Astrocyte (in vitro differentiated cells and primary cell): ENCODE measurements at regions not wholly inside any gene's neighbourhood (a gene's known extent, or its start where the extent isn't known, plus 50 kb on each side); places are given as distances from the start of the nearest gene placed in this dataset.

Source experiments
- DNase-seq: peaks from one replicate; pipeline ENCODE4 v3.0.0-alpha.2; 2010; ENCODE audit warnings: low read depth
- FAIRE-seq: peaks from 2 replicates; lab custom pipeline; 2011; peaks lifted over from hg19 to GRCh38; lab: Jason Lieb, UNC
- H2AFZ ChIP-seq: 2 replicates; pipeline ENCODE4 v1.6.0; 2012; ENCODE audit warnings: low read depth, low read length, inconsistent platforms
- H3K27ac ChIP-seq: 2 replicates; pipeline ENCODE4 v1.5.1; 2011; ENCODE audit warnings: low read depth, low read length, inconsistent platforms
- H3K27me3 ChIP-seq: 2 replicates; pipeline ENCODE4 v1.6.0; 2011; ENCODE audit warnings: low read length, inconsistent platforms; ENCODE audit not compliant: insufficient read depth
- H3K36me3 ChIP-seq: 2 replicates; pipeline ENCODE4 v1.5.1; 2011; ENCODE audit warnings: low read length, inconsistent platforms; ENCODE audit not compliant: insufficient read depth
- H3K4me1 ChIP-seq: 2 replicates; pipeline ENCODE4 v1.5.1; 2011; ENCODE audit warnings: low read length, inconsistent platforms; ENCODE audit not compliant: insufficient read depth
- H3K4me2 ChIP-seq: 2 replicates; pipeline ENCODE4 v1.6.0; 2012; ENCODE audit warnings: low read length, inconsistent platforms
- H3K4me3 ChIP-seq: 2 replicates; pipeline ENCODE4 v1.5.1; 2011; ENCODE audit warnings: low read depth, mild to moderate bottlenecking, low read length, inconsistent platforms; ENCODE audit not compliant: insufficient read depth
- H3K79me2 ChIP-seq: 2 replicates; pipeline ENCODE4 v1.6.0; 2012; ENCODE audit warnings: mild to moderate bottlenecking, low read length, inconsistent platforms; ENCODE audit not compliant: insufficient read depth
- H3K9ac ChIP-seq: 2 replicates; pipeline ENCODE4 v1.6.0; 2012; ENCODE audit warnings: mild to moderate bottlenecking, low read length, inconsistent platforms
- H3K9me3 ChIP-seq: 2 replicates; pipeline ENCODE4 v1.5.1; 2012; ENCODE audit warnings: low read depth, mild to moderate bottlenecking, low read length, inconsistent platforms; ENCODE audit not compliant: insufficient read depth
- H4K20me1 ChIP-seq: 2 replicates; pipeline ENCODE4 v1.6.0; 2012; ENCODE audit warnings: low read length, inconsistent platforms; ENCODE audit not compliant: insufficient read depth
- H3K27ac Mint-ChIP-seq: one replicate; pipeline ENCODE4 v1.8.0; 2021; ENCODE audit warnings: mild to moderate bottlenecking, mixed read lengths; ENCODE audit not compliant: unreplicated experiment
- H3K27me3 Mint-ChIP-seq: one replicate; pipeline ENCODE4 v1.8.0; 2021; ENCODE audit warnings: low read depth, mixed read lengths; ENCODE audit not compliant: unreplicated experiment
- H3K36me3 Mint-ChIP-seq: one replicate; pipeline ENCODE4 v1.8.0; 2021; ENCODE audit warnings: low read depth, mixed read lengths; ENCODE audit not compliant: unreplicated experiment
- H3K4me1 Mint-ChIP-seq: one replicate; pipeline ENCODE4 v1.8.0; 2021; ENCODE audit warnings: low read depth, mixed read lengths; ENCODE audit not compliant: unreplicated experiment
- H3K4me3 Mint-ChIP-seq: one replicate; pipeline ENCODE4 v1.8.0; 2021; ENCODE audit warnings: mild to moderate bottlenecking, moderate library complexity, mixed read lengths; ENCODE audit not compliant: unreplicated experiment
- H3K9me3 Mint-ChIP-seq: one replicate; pipeline ENCODE4 v1.8.0; 2021; ENCODE audit warnings: mild to moderate bottlenecking, mixed read lengths; ENCODE audit not compliant: unreplicated experiment
- EZH2 ChIP-seq: IDR thresholded peaks from 2 replicates; pipeline ENCODE4 v1.6.1; 2012; ENCODE audit warnings: mild to moderate bottlenecking, low read length, inconsistent platforms; ENCODE audit not compliant: insufficient read depth
- TF ChIP-seq, protein P1 (sequence below): IDR thresholded peaks from 2 replicates; pipeline ENCODE4 v1.5.1; 2011; ENCODE audit warnings: low read depth, mild to moderate bottlenecking, inconsistent platforms, low read length, moderate library complexity; ENCODE audit not compliant: insufficient read depth

- Histone ChIP-seq H2AFZ (no peak overlapping the region), H3K27me3 (peaks cover 33% of the 10 kb centered on the region), H3K9me3 (no peaks in the 10 kb centered on the region), H3K4me1 (no peaks in the 10 kb centered on the region), H3K79me2 (no peaks in the 10 kb centered on the region), H3K27ac (no peak overlapping the region), H3K36me3 (no peaks in the 10 kb centered on the region), H3K9ac (no peak overlapping the region), H4K20me1 (no peaks in the 10 kb centered on the region), H3K4me3 (no peak overlapping the region), H3K4me2 (no peak overlapping the region)
- no peak overlapping the region for H3K27ac Mint-ChIP-seq
- no peaks in the 10 kb centered on the region for H3K4me1 Mint-ChIP-seq
- peaks cover 2% of the 10 kb centered on the region for H3K9me3 Mint-ChIP-seq
- no peak for DNase-seq
- TF ChIP-seq EZH2 = no peak
- TF ChIP-seq, protein P1, sequence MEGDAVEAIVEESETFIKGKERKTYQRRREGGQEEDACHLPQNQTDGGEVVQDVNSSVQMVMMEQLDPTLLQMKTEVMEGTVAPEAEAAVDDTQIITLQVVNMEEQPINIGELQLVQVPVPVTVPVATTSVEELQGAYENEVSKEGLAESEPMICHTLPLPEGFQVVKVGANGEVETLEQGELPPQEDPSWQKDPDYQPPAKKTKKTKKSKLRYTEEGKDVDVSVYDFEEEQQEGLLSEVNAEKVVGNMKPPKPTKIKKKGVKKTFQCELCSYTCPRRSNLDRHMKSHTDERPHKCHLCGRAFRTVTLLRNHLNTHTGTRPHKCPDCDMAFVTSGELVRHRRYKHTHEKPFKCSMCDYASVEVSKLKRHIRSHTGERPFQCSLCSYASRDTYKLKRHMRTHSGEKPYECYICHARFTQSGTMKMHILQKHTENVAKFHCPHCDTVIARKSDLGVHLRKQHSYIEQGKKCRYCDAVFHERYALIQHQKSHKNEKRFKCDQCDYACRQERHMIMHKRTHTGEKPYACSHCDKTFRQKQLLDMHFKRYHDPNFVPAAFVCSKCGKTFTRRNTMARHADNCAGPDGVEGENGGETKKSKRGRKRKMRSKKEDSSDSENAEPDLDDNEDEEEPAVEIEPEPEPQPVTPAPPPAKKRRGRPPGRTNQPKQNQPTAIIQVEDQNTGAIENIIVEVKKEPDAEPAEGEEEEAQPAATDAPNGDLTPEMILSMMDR = no peak
- peaks cover 40% of the 10 kb centered on the region for H3K27me3 Mint-ChIP-seq
- H3K36me3 Mint-ChIP-seq = no peaks in the 10 kb centered on the region
- no peak for FAIRE-seq
- H3K4me3 Mint-ChIP-seq = no peak overlapping the region
These were observed 256.4 kb upstream of the IRX3 start for GRCh38 chr16:54542805-54543505.

GRCh38 chr16:54540525-54541180 lies 254.1 kb upstream of the IRX3 start:
- FAIRE-seq (no peak), DNase-seq (no peak)
- H3K27me3 ChIP-seq = peaks cover 18% of the 10 kb centered on the region
- no peaks in the 10 kb centered on the region for H4K20me1 ChIP-seq
- no peak for TF ChIP-seq EZH2
- TF ChIP-seq, protein P1 = no peak
- no peak overlapping the region for H3K9ac ChIP-seq
- Mint-ChIP-seq H3K4me3 (no peak overlapping the region), H3K36me3 (no peaks in the 10 kb centered on the region), H3K27ac (no peak overlapping the region), H3K27me3 (peaks cover 43% of the 10 kb centered on the region), H3K4me1 (no peaks in the 10 kb centered on the region), H3K9me3 (peaks cover 2% of the 10 kb centered on the region)
- no peak overlapping the region for H3K27ac ChIP-seq
- H3K4me1 ChIP-seq = no peaks in the 10 kb centered on the region
- H2AFZ ChIP-seq = no peak overlapping the region
- no peaks in the 10 kb centered on the region for H3K9me3 ChIP-seq
- no peak overlapping the region for H3K4me2 ChIP-seq
- H3K79me2 ChIP-seq = no peaks in the 10 kb centered on the region
- no peak overlapping the region for H3K4me3 ChIP-seq
- no peaks in the 10 kb centered on the region for H3K36me3 ChIP-seq

- Mint-ChIP-seq H3K9me3 (peaks cover 2% of the 10 kb centered on the region), H3K4me1 (no peaks in the 10 kb centered on the region), H3K36me3 (no peaks in the 10 kb centered on the region), H3K27ac (no peak overlapping the region), H3K27me3 (peaks cover 36% of the 10 kb centered on the region), H3K4me3 (no peak overlapping the region)
- H3K36me3 ChIP-seq = no peaks in the 10 kb centered on the region
- no peak for DNase-seq
- H2AFZ ChIP-seq = no peak overlapping the region
- H4K20me1 ChIP-seq = no peaks in the 10 kb centered on the region
- no peak overlapping the region for H3K4me2 ChIP-seq
- no peak for FAIRE-seq
- H3K27me3 ChIP-seq = peaks cover 12% of the 10 kb centered on the region
- no peaks in the 10 kb centered on the region for H3K79me2 ChIP-seq
- TF ChIP-seq, protein P1 = no peak
- no peak for TF ChIP-seq EZH2
- no peak overlapping the region for H3K4me3 ChIP-seq
- H3K4me1 ChIP-seq = no peaks in the 10 kb centered on the region
- no peak overlapping the region for H3K27ac ChIP-seq
- H3K9ac ChIP-seq = no peak overlapping the region
- H3K9me3 ChIP-seq = peaks cover 1% of the 10 kb centered on the region
These were observed 251.7 kb upstream of the IRX3 start for GRCh38 chr16:54538276-54538675.
